OCI-LY1 (cell line): ENCODE measurements at regions not wholly inside any gene's neighbourhood (a gene's known extent, or its start where the extent isn't known, plus 50 kb on each side); places are given as distances from the start of the nearest gene placed in this dataset.

Experiments
- EZH2 ChIP-seq: fragments of 200-600 bp; sonication (generic), shearing (Covaris generic); IDR thresholded peaks from 2 replicates; pipeline ENCODE4 v1.8.0; 2017; ENCODE audit warnings: borderline replicate concordance, mixed run types, mild to moderate bottlenecking, antibody characterized with exemption, low read length, moderate library complexity, mixed read lengths
- TF ChIP-seq, protein P1 (sequence below): fragments of 200-600 bp; sonication (generic), shearing (Covaris generic); IDR thresholded peaks from 2 replicates; pipeline ENCODE4 v1.5.1; 2017; ENCODE audit warnings: mild to moderate bottlenecking, antibody characterized with exemption, low read length, moderate library complexity, mixed read lengths

DNA sequence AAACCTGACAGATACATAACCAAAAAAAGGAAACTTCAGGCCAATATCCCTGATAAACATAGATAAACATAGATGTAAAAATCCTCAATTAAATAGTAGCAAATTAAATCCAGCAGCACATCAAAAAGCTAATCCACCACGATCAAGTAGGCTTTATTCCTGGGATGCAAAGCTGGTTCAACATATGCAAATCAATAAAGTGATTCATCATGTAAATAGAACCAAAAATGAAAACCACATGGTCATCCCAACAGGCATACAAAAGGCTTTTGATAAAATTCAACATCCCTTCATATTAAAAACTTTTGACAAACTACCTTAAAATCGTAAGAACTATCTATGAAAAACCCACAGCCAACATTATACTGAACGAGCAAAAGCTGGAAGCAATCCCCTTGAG, 882.2 kb downstream of the NTRK3 start:
- no peak for TF ChIP-seq EZH2
- TF ChIP-seq, protein P1, sequence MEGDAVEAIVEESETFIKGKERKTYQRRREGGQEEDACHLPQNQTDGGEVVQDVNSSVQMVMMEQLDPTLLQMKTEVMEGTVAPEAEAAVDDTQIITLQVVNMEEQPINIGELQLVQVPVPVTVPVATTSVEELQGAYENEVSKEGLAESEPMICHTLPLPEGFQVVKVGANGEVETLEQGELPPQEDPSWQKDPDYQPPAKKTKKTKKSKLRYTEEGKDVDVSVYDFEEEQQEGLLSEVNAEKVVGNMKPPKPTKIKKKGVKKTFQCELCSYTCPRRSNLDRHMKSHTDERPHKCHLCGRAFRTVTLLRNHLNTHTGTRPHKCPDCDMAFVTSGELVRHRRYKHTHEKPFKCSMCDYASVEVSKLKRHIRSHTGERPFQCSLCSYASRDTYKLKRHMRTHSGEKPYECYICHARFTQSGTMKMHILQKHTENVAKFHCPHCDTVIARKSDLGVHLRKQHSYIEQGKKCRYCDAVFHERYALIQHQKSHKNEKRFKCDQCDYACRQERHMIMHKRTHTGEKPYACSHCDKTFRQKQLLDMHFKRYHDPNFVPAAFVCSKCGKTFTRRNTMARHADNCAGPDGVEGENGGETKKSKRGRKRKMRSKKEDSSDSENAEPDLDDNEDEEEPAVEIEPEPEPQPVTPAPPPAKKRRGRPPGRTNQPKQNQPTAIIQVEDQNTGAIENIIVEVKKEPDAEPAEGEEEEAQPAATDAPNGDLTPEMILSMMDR, result no peak
